H1 (cell line): ENCODE measurements at regions not wholly inside any gene's neighbourhood (a gene's known extent, or its start where the extent isn't known, plus 50 kb on each side); places are given as distances from the start of the nearest gene placed in this dataset.
"Not testable (repeated sequence)": the region's sequence is repeated elsewhere in the genome, so short reads cannot be mapped to it uniquely, and the experiment has no call there.

Experiments
- CTCF ChIA-PET: fragments of 300-600 bp; sonication (Branson Sonifier 250); formaldehyde crosslinking; loops from one replicate; lab custom pipeline; 2021; ENCODE audit not compliant: partially characterized antibody; lab: Charles Lee
- POLR2A ChIA-PET: fragments of 300-600 bp; sonication (Branson Sonifier 250); formaldehyde crosslinking; loops from one replicate; lab custom pipeline; 2021; ENCODE audit warnings: inconsistent platforms; ENCODE audit not compliant: partially characterized antibody; lab: Charles Lee
- DNase-seq, 2 experiments: peaks; one replicate each; pipeline versions ENCODE4 v3.0.0 to v3.0.0-alpha.2; 2010 to 2022; ENCODE audit warnings: low spot score in 2 of 2, low read depth in 1 of 2, mixed read lengths in 1 of 2
- FAIRE-seq: peaks from 2 replicates; lab custom pipeline; 2011; peaks lifted over from hg19 to GRCh38; lab: Jason Lieb, UNC
- H2AFZ ChIP-seq: 2 replicates; pipeline ENCODE4 v1.8.1; 2012; ENCODE audit warnings: low read length, inconsistent platforms
- H2AK5ac ChIP-seq: 2 replicates; pipeline ENCODE4 v1.6.1; 2013; ENCODE audit warnings: low read depth, low read length
- H2BK120ac ChIP-seq: replicated peaks from 2 replicates; pipeline ENCODE3; 2013; ENCODE audit warnings: low read depth, low read length, inconsistent platforms
- H2BK12ac ChIP-seq: 2 replicates; pipeline ENCODE4 v1.6.1; 2013; ENCODE audit warnings: low read depth, low read length
- H2BK15ac ChIP-seq: 2 replicates; pipeline ENCODE4 v1.6.1; 2013; ENCODE audit warnings: low read length
- H2BK20ac ChIP-seq: 2 replicates; pipeline ENCODE4 v1.6.1; 2013; ENCODE audit warnings: low read length
- H2BK5ac ChIP-seq: 2 replicates; pipeline ENCODE4 v1.6.1; 2013; ENCODE audit warnings: low read depth, low read length
- H3K14ac ChIP-seq: 2 replicates; pipeline ENCODE4 v1.6.1; 2013; ENCODE audit warnings: inconsistent platforms; ENCODE audit not compliant: insufficient read length
- H3K18ac ChIP-seq: 2 replicates; pipeline ENCODE4 v1.6.1; 2013; ENCODE audit warnings: low read length; ENCODE audit errors: extremely low read depth
- H3K23ac ChIP-seq: 2 replicates; pipeline ENCODE4 v1.6.1; 2013; ENCODE audit warnings: inconsistent platforms; ENCODE audit not compliant: insufficient read length
- H3K23me2 ChIP-seq: 2 replicates; pipeline ENCODE4 v1.6.1; 2013; ENCODE audit warnings: low read depth, low read length
- H3K27ac ChIP-seq: 2 replicates; pipeline ENCODE4 v1.6.1; 2011; ENCODE audit warnings: low read depth, low read length, inconsistent platforms
- H3K27me3 ChIP-seq, 4 experiments: replicated peaks in 1 of 4; 1 replicate in 1 of 4; 2 replicates in 3 of 4; pipeline versions ENCODE4 v1.6.1 to v1.8.1; 2011 to 2013; ENCODE audit warnings: low read length in 3 of 4, mild to moderate bottlenecking in 3 of 4, inconsistent platforms in 2 of 4, mixed read lengths in 2 of 4, moderate library complexity in 1 of 4; ENCODE audit not compliant: control insufficient read depth in 3 of 4, insufficient read depth in 3 of 4; ENCODE audit errors: extremely low read depth in 1 of 4
- H3K36me3 ChIP-seq, 4 experiments: 2 replicates each; pipeline versions ENCODE4 v1.6.1 to v1.8.1; 2011 to 2013; ENCODE audit warnings: mild to moderate bottlenecking in 4 of 4, low read length in 3 of 4, moderate library complexity in 2 of 4, control low read depth in 1 of 4, inconsistent platforms in 1 of 4; ENCODE audit not compliant: insufficient read depth in 4 of 4, control insufficient read depth in 2 of 4
- H3K4ac ChIP-seq: replicated peaks from 2 replicates; pipeline ENCODE3; 2013; ENCODE audit warnings: low read length, low read depth, mixed read lengths, inconsistent platforms; ENCODE audit not compliant: insufficient read length
- H3K4me1 ChIP-seq, 4 experiments: replicated peaks in 1 of 4; 1 replicate in 1 of 4; 2 replicates in 3 of 4; pipeline versions ENCODE4 v1.6.1 to v1.8.1; 2011 to 2013; ENCODE audit warnings: low read length in 3 of 4, inconsistent platforms in 2 of 4, mixed read lengths in 1 of 4; ENCODE audit not compliant: insufficient read depth in 4 of 4, control insufficient read depth in 3 of 4
- H3K4me2 ChIP-seq, 2 experiments: 2 replicates each; pipeline versions ENCODE4 v1.6.1 to v1.8.1; 2011 to 2013; ENCODE audit warnings: low read depth in 2 of 2, low read length in 2 of 2, control low read depth in 1 of 2, inconsistent platforms in 1 of 2, mild to moderate bottlenecking in 1 of 2; ENCODE audit not compliant: insufficient read depth in 1 of 2
- H3K4me3 ChIP-seq, 4 experiments: fragments of 200-600, 300-600 bp in 1 of 4; sonication (generic), shearing (Covaris generic), sonication (Bioruptor Twin) in 1 of 4; 2 replicates each; pipeline versions ENCODE4 v1.5.1 to v1.8.1; 2011 to 2016; ENCODE audit warnings: low read length in 4 of 4, low read depth in 3 of 4, control low read depth in 2 of 4, inconsistent platforms in 2 of 4, mild to moderate bottlenecking in 2 of 4, mixed read lengths in 1 of 4, moderate library complexity in 1 of 4; ENCODE audit not compliant: insufficient read depth in 2 of 4; ENCODE audit errors: extremely low read depth in 1 of 4
- H3K56ac ChIP-seq: replicated peaks from 2 replicates; pipeline ENCODE3; 2013; ENCODE audit warnings: low read depth, mild to moderate bottlenecking, mixed read lengths, low read length, inconsistent platforms; ENCODE audit not compliant: insufficient read length
- H3K79me1 ChIP-seq: 2 replicates; pipeline ENCODE4 v1.6.1; 2013; ENCODE audit warnings: low read depth, low read length, control low read depth
- H3K79me2 ChIP-seq, 2 experiments: 2 replicates each; pipeline versions ENCODE4 v1.6.1 to v1.8.1; 2012 to 2013; ENCODE audit warnings: low read length in 2 of 2, mild to moderate bottlenecking in 2 of 2, inconsistent platforms in 1 of 2; ENCODE audit not compliant: insufficient read depth in 2 of 2, control insufficient read depth in 1 of 2
- H3K9ac ChIP-seq, 4 experiments: replicated peaks in 1 of 4; 1 replicate in 1 of 4; 2 replicates in 3 of 4; pipeline versions ENCODE4 v1.6.1 to v1.8.1; 2011 to 2013; ENCODE audit warnings: low read depth in 3 of 4, low read length in 3 of 4, control low read depth in 2 of 4, mild to moderate bottlenecking in 2 of 4, moderate library complexity in 2 of 4, inconsistent platforms in 1 of 4; ENCODE audit errors: extremely low read depth in 1 of 4
- H3K9me3 ChIP-seq, 2 experiments: 2 replicates each; pipeline versions ENCODE4 v1.6.1 to v1.8.1; 2012 to 2013; ENCODE audit warnings: mild to moderate bottlenecking in 2 of 2, moderate library complexity in 2 of 2, control low read depth in 1 of 2, inconsistent platforms in 1 of 2, low read depth in 1 of 2, low read length in 1 of 2, mixed read lengths in 1 of 2; ENCODE audit not compliant: insufficient read depth in 2 of 2
- H4K20me1 ChIP-seq, 2 experiments: replicated peaks in 1 of 2; 2 replicates each; pipeline versions ENCODE3 to v1.8.1; 2011 to 2013; ENCODE audit warnings: inconsistent platforms in 2 of 2, low read length in 2 of 2, mild to moderate bottlenecking in 1 of 2; ENCODE audit not compliant: insufficient read depth in 2 of 2, control insufficient read depth in 1 of 2
- H4K5ac ChIP-seq: 2 replicates; pipeline ENCODE4 v1.6.1; 2013; ENCODE audit warnings: low read length, low read depth, mixed read lengths, inconsistent platforms; ENCODE audit not compliant: insufficient read length
- H4K8ac ChIP-seq: 2 replicates; pipeline ENCODE4 v1.8.0; 2013; ENCODE audit warnings: mild to moderate bottlenecking, moderate library complexity, low read length, inconsistent platforms; ENCODE audit not compliant: insufficient read depth; ENCODE audit errors: extremely low read depth
- H4K91ac ChIP-seq: replicated peaks from 2 replicates; pipeline ENCODE3; 2013; ENCODE audit warnings: low read length, mixed read lengths, inconsistent platforms; ENCODE audit not compliant: insufficient read length
- WGBS, 2 experiments: shearing (Covaris generic) in 1 of 2; methylation state at CpG; one replicate each; pipeline versions ENCODE4 v1.1.6 to v1.1.7; 2013 to 2015; ENCODE audit warnings: low lambda C conversion rate in 2 of 2, mixed read lengths in 2 of 2, inconsistent platforms in 1 of 2, low coverage in 1 of 2, missing lambda C conversion rate in 1 of 2; ENCODE audit not compliant: insufficient replicate concordance in 2 of 2, insufficient coverage in 1 of 2, insufficient read length in 1 of 2; ENCODE audit errors: extremely low coverage in 1 of 2, missing lambda C conversion rate in 1 of 2; 5-methylcytosine and 5-hydroxymethylcytosine counted together

DNA sequence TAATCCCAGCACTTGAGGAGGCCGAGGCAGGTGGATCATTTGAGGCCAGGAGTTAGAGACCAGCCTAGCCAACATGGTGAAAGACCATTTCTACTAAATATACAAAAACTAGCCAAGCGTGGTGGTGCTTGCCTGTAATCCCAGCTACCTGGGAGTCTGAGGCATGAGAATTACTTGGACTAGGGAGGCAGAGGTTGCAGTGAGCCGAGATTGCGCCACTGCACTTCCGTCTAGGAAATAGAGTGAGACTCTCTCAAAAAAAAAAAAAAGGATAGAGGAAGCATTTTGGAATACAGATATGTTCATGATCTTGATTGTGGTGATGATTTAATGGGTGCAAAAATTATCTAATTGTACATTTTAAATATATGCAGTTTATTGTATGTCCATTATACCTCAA lies 67.8 kb upstream of the GBE1 start:
- H3K56ac ChIP-seq, H3K4me3 ChIP-seq, H2BK120ac ChIP-seq, FAIRE-seq, H3K27ac ChIP-seq, H3K79me1 ChIP-seq, H4K8ac ChIP-seq, H3K27me3 ChIP-seq, H3K79me2 ChIP-seq, H2BK5ac ChIP-seq, H3K4me1 ChIP-seq, H2AFZ ChIP-seq, H2BK20ac ChIP-seq, H2BK15ac ChIP-seq, H2BK12ac ChIP-seq, H4K91ac ChIP-seq, H3K9ac ChIP-seq, H4K20me1 ChIP-seq, H3K23me2 ChIP-seq, H3K4ac ChIP-seq, H3K18ac ChIP-seq, DNase-seq, H2AK5ac ChIP-seq, POLR2A ChIA-PET, H3K23ac ChIP-seq, H3K14ac ChIP-seq, H4K5ac ChIP-seq, H3K4me2 ChIP-seq, H3K36me3 ChIP-seq, H3K9me3 ChIP-seq: not testable (repeated sequence)
- CTCF ChIA-PET = interaction anchor here (1.3 kb wide), 1 partner anchor 13 kb away, joined by 3 read pairs; no protein-coding TSS in a partner anchor
- 92% methylated on average over 5 of the region's 5 CpGs; no CpG with 5 or more reads in 1 of the 2 experiments for WGBS, 2 experiments
